CD8-positive, alpha-beta memory T cell (primary cell): ENCODE measurements at regions not wholly inside any gene's neighbourhood (a gene's known extent, or its start where the extent isn't known, plus 50 kb on each side); places are given as distances from the start of the nearest gene placed in this dataset.

Experiments used
- CTCF ChIA-PET: fragments of 350-600 bp; sonication (Branson Sonifier 250); formaldehyde crosslinking; loops from one replicate; lab custom pipeline; 2021; ENCODE audit warnings: antibody characterized with exemption; lab: Charles Lee
- POLR2A ChIA-PET: fragments of 350-600 bp; sonication (Branson Sonifier 250); formaldehyde crosslinking; loops from one replicate; lab custom pipeline; 2021; ENCODE audit warnings: antibody characterized with exemption; lab: Charles Lee
- DNase-seq, 5 donors: peaks; one replicate each; pipeline versions ENCODE4 v3.0.0 to v3.0.0-alpha.2; 2020 to 2022; ENCODE audit warnings: mixed read lengths in 1 of 5
- H3K27ac ChIP-seq: one replicate; pipeline ENCODE4 v1.7.0; 2013; ENCODE audit warnings: low read depth, mild to moderate bottlenecking, low read length, moderate library complexity
- H3K27me3 ChIP-seq: 2 replicates; pipeline ENCODE4 v1.7.0; 2013; ENCODE audit warnings: low read length, mild to moderate bottlenecking; ENCODE audit not compliant: insufficient read depth, poor library complexity, severe bottlenecking
- H3K36me3 ChIP-seq: 2 replicates; pipeline ENCODE4 v1.7.0; 2013; ENCODE audit warnings: mild to moderate bottlenecking, low read length, moderate library complexity; ENCODE audit not compliant: insufficient read depth
- H3K4me1 ChIP-seq: 2 replicates; pipeline ENCODE4 v1.7.0; 2013; ENCODE audit warnings: mild to moderate bottlenecking, low read length, moderate library complexity; ENCODE audit not compliant: insufficient read depth
- H3K4me3 ChIP-seq: 2 replicates; pipeline ENCODE4 v1.7.0; 2013; ENCODE audit warnings: mild to moderate bottlenecking, low read length
- H3K9me3 ChIP-seq: 2 replicates; pipeline ENCODE4 v1.7.0; 2013; ENCODE audit warnings: mild to moderate bottlenecking, low read length
- H3K27ac Mint-ChIP-seq, 8 donors: one replicate each; pipeline ENCODE4 v1.8.0; 2020 to 2021; ENCODE audit warnings: mixed read lengths in 8 of 8, mild to moderate bottlenecking in 6 of 8, inconsistent platforms in 3 of 8, moderate library complexity in 3 of 8
- H3K27me3 Mint-ChIP-seq, 2 donors: one replicate each; pipeline ENCODE4 v1.8.0; 2020 to 2021; ENCODE audit warnings: mixed read lengths in 2 of 2, mild to moderate bottlenecking in 1 of 2, moderate library complexity in 1 of 2
- H3K36me3 Mint-ChIP-seq, 3 donors: one replicate each; pipeline ENCODE4 v1.8.0; 2020 to 2021; ENCODE audit warnings: mixed read lengths in 3 of 3, inconsistent platforms in 1 of 3, mild to moderate bottlenecking in 1 of 3
- H3K4me1 Mint-ChIP-seq, 3 donors: one replicate each; pipeline ENCODE4 v1.8.0; 2020 to 2021; ENCODE audit warnings: mixed read lengths in 3 of 3, inconsistent platforms in 1 of 3, mild to moderate bottlenecking in 1 of 3
- H3K4me3 Mint-ChIP-seq, 7 donors: one replicate each; pipeline ENCODE4 v1.8.0; 2020 to 2021; ENCODE audit warnings: mixed read lengths in 7 of 7, mild to moderate bottlenecking in 6 of 7, moderate library complexity in 4 of 7, inconsistent platforms in 2 of 7
- H3K9me3 Mint-ChIP-seq, 5 donors: one replicate each; pipeline ENCODE4 v1.8.0; 2020 to 2022; ENCODE audit warnings: mixed read lengths in 5 of 5, mild to moderate bottlenecking in 3 of 5, moderate library complexity in 2 of 5, inconsistent platforms in 1 of 5

DNA sequence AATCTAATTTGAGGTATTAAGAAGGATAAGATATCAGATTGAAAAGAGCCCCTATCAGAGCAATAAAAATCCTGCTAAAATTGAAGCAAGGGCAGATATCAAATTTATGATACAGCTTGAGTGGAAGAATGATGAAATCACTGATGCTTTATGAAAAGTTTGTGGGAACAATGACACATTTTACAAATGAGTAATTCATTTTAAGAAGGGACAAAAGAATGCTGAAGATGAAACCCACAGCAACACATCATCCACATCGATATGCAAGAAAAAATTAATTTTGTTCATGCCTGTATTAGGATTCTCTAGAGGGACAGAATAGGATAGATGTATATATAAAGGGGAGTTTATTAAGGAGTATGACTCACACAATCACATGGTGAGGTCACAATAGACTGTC is 355.6 kb upstream of the GYPC start:
- Histone ChIP-seq H3K9me3 (no peaks in the 10 kb centered on the region), H3K27ac (no peak overlapping the region), H3K4me1 (no peaks in the 10 kb centered on the region), H3K4me3 (no peak overlapping the region), H3K36me3 (no peaks in the 10 kb centered on the region), H3K27me3 (peaks cover 3% of the 10 kb centered on the region)
- Mint-ChIP-seq H3K27me3 (peaks cover 0 to 1% of the 10 kb centered on the region in 2 donors), H3K4me3 (no peak overlapping the region), H3K4me1 (no peaks in the 10 kb centered on the region), H3K27ac (no peak overlapping the region), H3K9me3 (no peaks in the 10 kb centered on the region), H3K36me3 (no peaks in the 10 kb centered on the region)
- ChIA-PET CTCF (no interaction called here), POLR2A (no interaction called here)
- DNase-seq, result no peak

DNA sequence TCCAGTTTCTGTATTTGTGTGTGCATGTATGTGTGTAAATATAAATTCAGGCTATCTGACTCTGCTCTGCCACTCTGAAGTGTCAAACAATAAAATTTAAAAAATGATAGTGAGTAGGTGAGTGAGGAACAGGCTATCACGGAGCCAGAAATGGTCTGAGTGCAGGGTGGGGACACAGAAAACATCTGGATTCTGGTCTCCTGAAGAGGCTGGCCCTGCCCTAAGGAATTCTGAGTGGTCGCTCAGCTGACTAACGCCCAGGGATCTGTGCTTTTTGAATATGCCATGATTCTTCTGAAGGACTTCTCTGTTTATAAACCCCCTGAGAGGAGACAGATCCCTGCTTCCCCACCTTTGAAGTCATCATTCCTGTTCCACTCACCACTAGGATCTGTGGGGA is 353.9 kb upstream of the GYPC start:
- Mint-ChIP-seq H3K36me3 (no peaks in the 10 kb centered on the region), H3K4me3 (no peak overlapping the region), H3K4me1 (no peaks in the 10 kb centered on the region), H3K27ac (no peak overlapping the region), H3K9me3 (no peaks in the 10 kb centered on the region), H3K27me3 (peaks cover 0 to 1% of the 10 kb centered on the region in 2 donors)
- Histone ChIP-seq H3K4me3 (no peak overlapping the region), H3K27ac (no peak overlapping the region), H3K36me3 (no peaks in the 10 kb centered on the region), H3K4me1 (no peaks in the 10 kb centered on the region), H3K27me3 (peaks cover 3% of the 10 kb centered on the region), H3K9me3 (no peaks in the 10 kb centered on the region)
- ChIA-PET POLR2A (no interaction called here), CTCF (no interaction called here)
- no peak for DNase-seq

GRCh38 chr2:126303113-126303512 is 352.8 kb upstream of the GYPC start:
- no peak overlapping the region for H3K27ac ChIP-seq
- POLR2A ChIA-PET, result no interaction called here
- H3K4me1 Mint-ChIP-seq, result no peaks in the 10 kb centered on the region
- no peak for DNase-seq
- H3K36me3 Mint-ChIP-seq, result no peaks in the 10 kb centered on the region
- H3K4me1 ChIP-seq, result no peaks in the 10 kb centered on the region
- H3K27me3 Mint-ChIP-seq, result peaks cover 0 to 1% of the 10 kb centered on the region in 2 donors
- no peaks in the 10 kb centered on the region for H3K9me3 ChIP-seq
- no peaks in the 10 kb centered on the region for H3K9me3 Mint-ChIP-seq
- CTCF ChIA-PET, result no interaction called here
- H3K4me3 ChIP-seq, result no peak overlapping the region
- peaks cover 3% of the 10 kb centered on the region for H3K27me3 ChIP-seq
- H3K27ac Mint-ChIP-seq, result no peak overlapping the region
- H3K4me3 Mint-ChIP-seq, result no peak overlapping the region
- no peaks in the 10 kb centered on the region for H3K36me3 ChIP-seq

- CTCF ChIA-PET, result no interaction called here
- no peak overlapping the region for H3K4me3 Mint-ChIP-seq
- H3K27me3 Mint-ChIP-seq, result peaks cover 0 to 1% of the 10 kb centered on the region in 2 donors
Measured at GRCh38 chr2:126304154-126304553, 351.8 kb upstream of the GYPC start.

GRCh38 chr2:126306539-126306938 is 349.4 kb upstream of the GYPC start:
- Histone ChIP-seq H3K4me1 (no peaks in the 10 kb centered on the region), H3K9me3 (no peaks in the 10 kb centered on the region), H3K4me3 (no peak overlapping the region), H3K27ac (no peak overlapping the region), H3K27me3 (no peaks in the 10 kb centered on the region), H3K36me3 (no peaks in the 10 kb centered on the region)
- Mint-ChIP-seq H3K9me3 (no peaks in the 10 kb centered on the region), H3K27ac (no peak overlapping the region), H3K4me3 (no peak overlapping the region), H3K4me1 (no peaks in the 10 kb centered on the region), H3K36me3 (no peaks in the 10 kb centered on the region), H3K27me3 (peaks cover 0 to 1% of the 10 kb centered on the region in 2 donors)
- ChIA-PET CTCF (no interaction called here), POLR2A (no interaction called here)
- DNase-seq, result no peak

More at GRCh38 chr2:126304154-126304553, 351.8 kb upstream of the GYPC start:
- Mint-ChIP-seq H3K27ac (no peak overlapping the region), H3K36me3 (no peaks in the 10 kb centered on the region), H3K4me1 (no peaks in the 10 kb centered on the region), H3K9me3 (no peaks in the 10 kb centered on the region)
- H3K27ac ChIP-seq, result no peak overlapping the region
- H3K27me3 ChIP-seq, result peaks cover 3% of the 10 kb centered on the region
- no peaks in the 10 kb centered on the region for H3K4me1 ChIP-seq
- H3K4me3 ChIP-seq, result no peak overlapping the region
- no peak for DNase-seq
- no peaks in the 10 kb centered on the region for H3K36me3 ChIP-seq
- no peaks in the 10 kb centered on the region for H3K9me3 ChIP-seq
- POLR2A ChIA-PET, result no interaction called here

DNA sequence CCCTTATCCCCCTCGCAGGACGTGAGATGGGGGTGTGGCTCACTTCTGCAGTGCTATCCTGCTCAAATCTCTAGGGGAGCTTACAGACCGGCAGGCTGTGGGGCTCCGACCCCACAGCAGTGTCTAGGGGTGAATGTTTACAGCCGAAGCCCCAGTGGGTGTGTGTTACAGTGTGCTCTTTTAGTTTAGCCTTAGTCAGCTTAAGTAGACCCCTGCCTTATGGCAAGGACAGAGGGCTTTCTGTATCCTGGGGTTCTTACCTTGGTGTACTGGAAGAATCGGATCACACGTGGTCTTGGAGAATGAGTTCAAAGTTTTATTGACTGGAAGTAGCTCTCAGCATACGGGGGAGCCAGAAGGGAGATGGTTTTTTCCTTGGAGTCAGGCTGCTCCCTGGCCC is 348.2 kb upstream of the GYPC start:
- Mint-ChIP-seq H3K27me3 (no peaks in the 10 kb centered on the region), H3K9me3 (no peaks in the 10 kb centered on the region), H3K27ac (no peak overlapping the region), H3K4me1 (no peaks in the 10 kb centered on the region), H3K36me3 (no peaks in the 10 kb centered on the region), H3K4me3 (no peak overlapping the region)
- Histone ChIP-seq H3K27ac (no peak overlapping the region), H3K36me3 (no peaks in the 10 kb centered on the region), H3K4me1 (no peaks in the 10 kb centered on the region), H3K9me3 (no peaks in the 10 kb centered on the region), H3K4me3 (no peak overlapping the region), H3K27me3 (no peaks in the 10 kb centered on the region)
- ChIA-PET POLR2A (no interaction called here), CTCF (no interaction called here)
- DNase-seq, result no peak

DNA sequence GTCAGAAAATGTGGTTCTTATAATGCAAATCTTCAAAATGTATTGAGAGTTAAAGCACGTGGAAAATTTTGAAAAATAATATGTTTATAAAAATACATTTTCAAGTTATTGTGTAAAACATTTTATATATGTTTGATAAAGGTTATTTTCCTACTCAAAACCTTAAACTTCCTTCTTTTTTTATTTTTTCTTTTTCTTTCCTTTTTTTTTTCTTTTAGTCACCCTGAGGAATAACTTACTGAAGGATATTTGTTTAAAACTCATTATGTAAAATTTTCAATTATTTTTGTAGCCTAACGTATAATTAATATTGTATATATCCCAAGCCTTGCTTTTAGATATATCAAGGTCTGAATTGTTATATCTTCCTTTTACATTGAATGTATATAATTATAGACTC is 346.8 kb upstream of the GYPC start:
- Mint-ChIP-seq H3K27me3 (no peaks in the 10 kb centered on the region), H3K36me3 (no peaks in the 10 kb centered on the region), H3K4me1 (no peaks in the 10 kb centered on the region), H3K9me3 (no peaks in the 10 kb centered on the region), H3K4me3 (no peak overlapping the region), H3K27ac (no peak overlapping the region)
- Histone ChIP-seq H3K36me3 (no peaks in the 10 kb centered on the region), H3K4me3 (no peak overlapping the region), H3K27ac (no peak overlapping the region), H3K9me3 (no peaks in the 10 kb centered on the region), H3K27me3 (no peaks in the 10 kb centered on the region), H3K4me1 (no peaks in the 10 kb centered on the region)
- CTCF ChIA-PET, result no interaction called here
- POLR2A ChIA-PET, result no interaction called here
- no peak for DNase-seq

- H3K4me1 ChIP-seq, result no peaks in the 10 kb centered on the region
- no peaks in the 10 kb centered on the region for H3K36me3 ChIP-seq
- CTCF ChIA-PET, result no interaction called here
- no peak for DNase-seq
- H3K27me3 ChIP-seq, result no peaks in the 10 kb centered on the region
- H3K4me3 Mint-ChIP-seq, result no peak overlapping the region
- H3K9me3 ChIP-seq, result no peaks in the 10 kb centered on the region
- H3K27me3 Mint-ChIP-seq, result no peaks in the 10 kb centered on the region
- POLR2A ChIA-PET, result no interaction called here
- H3K27ac Mint-ChIP-seq, result peak overlapping the region in 1 of 8 donors; percentile 67
- H3K36me3 Mint-ChIP-seq, result no peaks in the 10 kb centered on the region
- no peak overlapping the region for H3K4me3 ChIP-seq
- H3K4me1 Mint-ChIP-seq, result no peaks in the 10 kb centered on the region
- H3K9me3 Mint-ChIP-seq, result no peaks in the 10 kb centered on the region
- H3K27ac ChIP-seq, result no peak overlapping the region
Measured at GRCh38 chr2:126312579-126312978, 343.4 kb upstream of the GYPC start.

GRCh38 chr2:126315828-126316227 is 340.1 kb upstream of the GYPC start:
- Mint-ChIP-seq H3K9me3 (no peaks in the 10 kb centered on the region), H3K4me3 (no peak overlapping the region), H3K4me1 (no peaks in the 10 kb centered on the region), H3K27me3 (peaks cover 0 to 4% of the 10 kb centered on the region in 2 donors), H3K27ac (no peak overlapping the region), H3K36me3 (no peaks in the 10 kb centered on the region)
- Histone ChIP-seq H3K9me3 (no peaks in the 10 kb centered on the region), H3K4me3 (no peak overlapping the region), H3K36me3 (no peaks in the 10 kb centered on the region), H3K27ac (no peak overlapping the region), H3K27me3 (no peaks in the 10 kb centered on the region), H3K4me1 (no peaks in the 10 kb centered on the region)
- no peak for DNase-seq
- ChIA-PET CTCF (no interaction called here), POLR2A (no interaction called here)
